Fibroblast of lung (primary cell): ENCODE measurements at regions not wholly inside any gene's neighbourhood (a gene's known extent, or its start where the extent isn't known, plus 50 kb on each side); places are given as distances from the start of the nearest gene placed in this dataset.

Source experiments
- DNase-seq, 2 donors: peaks; one replicate each; pipeline versions ENCODE4 v3.0.0 to v3.0.0-alpha.2; 2010; ENCODE audit warnings: low read depth in 2 of 2
- H2AFZ ChIP-seq: 2 replicates; pipeline ENCODE4 v1.5.1; 2012; ENCODE audit warnings: low read length, control low read depth, inconsistent platforms
- H3K27ac ChIP-seq: 2 replicates; pipeline ENCODE4 v1.5.1; 2011; ENCODE audit warnings: low read length, control low read depth; ENCODE audit not compliant: insufficient read depth
- H3K27me3 ChIP-seq: 2 replicates; pipeline ENCODE4 v1.5.1; 2011; ENCODE audit warnings: mild to moderate bottlenecking, low read length; ENCODE audit not compliant: control insufficient read depth, insufficient read depth
- H3K36me3 ChIP-seq: 2 replicates; pipeline ENCODE4 v1.5.1; 2011; ENCODE audit warnings: low read length; ENCODE audit not compliant: control insufficient read depth, insufficient read depth
- H3K4me1 ChIP-seq: 2 replicates; pipeline ENCODE4 v1.5.1; 2011; ENCODE audit warnings: low read length; ENCODE audit not compliant: control insufficient read depth, insufficient read depth; ENCODE audit errors: extremely low read depth
- H3K4me2 ChIP-seq: 2 replicates; pipeline ENCODE4 v1.5.1; 2011; ENCODE audit warnings: low read length, control low read depth; ENCODE audit not compliant: insufficient read depth; ENCODE audit errors: extremely low read depth
- H3K4me3 ChIP-seq, 4 experiments: fragments of 200-600 bp in 1 of 4; sonication (generic) in 1 of 4; replicated peaks in 1 of 4; 2 replicates each; pipeline ENCODE4 v1.5.1; 2011 to 2016; ENCODE audit warnings: low read length in 4 of 4, low read depth in 3 of 4, mild to moderate bottlenecking in 3 of 4, control low read depth in 2 of 4, inconsistent platforms in 1 of 4, mixed read lengths in 1 of 4; ENCODE audit not compliant: insufficient read depth in 1 of 4; ENCODE audit errors: control extremely low read depth in 1 of 4
- H3K79me2 ChIP-seq: 2 replicates; pipeline ENCODE4 v1.5.1; 2012; ENCODE audit warnings: mild to moderate bottlenecking, low read length, inconsistent platforms; ENCODE audit not compliant: control insufficient read depth, insufficient read depth
- H3K9ac ChIP-seq: 2 replicates; pipeline ENCODE4 v1.5.1; 2011; ENCODE audit warnings: mild to moderate bottlenecking, low read length, control low read depth; ENCODE audit not compliant: insufficient read depth
- H3K9me3 ChIP-seq: 2 replicates; pipeline ENCODE4 v1.5.1; 2012; ENCODE audit warnings: low read depth, low read length; ENCODE audit not compliant: control insufficient read depth, insufficient read depth
- H4K20me1 ChIP-seq: 2 replicates; pipeline ENCODE4 v1.5.1; 2011; ENCODE audit warnings: low read length; ENCODE audit not compliant: control insufficient read depth, insufficient read depth; ENCODE audit errors: extremely low read depth
- EZH2 ChIP-seq: IDR thresholded peaks from 2 replicates; pipeline ENCODE4 v1.5.1; 2012; ENCODE audit warnings: low read length, control low read depth, mild to moderate bottlenecking; ENCODE audit errors: missing control alignments
- TF ChIP-seq, protein P1 (sequence below), 2 donors: IDR thresholded peaks in 1 of 2; conservative IDR thresholded peaks in 1 of 2; 1 replicate in 1 of 2; 2 replicates in 1 of 2; pipeline ENCODE4 v1.5.1; 2011 to 2012; ENCODE audit warnings: low read length in 2 of 2, control low read depth in 1 of 2, inconsistent platforms in 1 of 2, low read depth in 1 of 2, mild to moderate bottlenecking in 1 of 2

DNA sequence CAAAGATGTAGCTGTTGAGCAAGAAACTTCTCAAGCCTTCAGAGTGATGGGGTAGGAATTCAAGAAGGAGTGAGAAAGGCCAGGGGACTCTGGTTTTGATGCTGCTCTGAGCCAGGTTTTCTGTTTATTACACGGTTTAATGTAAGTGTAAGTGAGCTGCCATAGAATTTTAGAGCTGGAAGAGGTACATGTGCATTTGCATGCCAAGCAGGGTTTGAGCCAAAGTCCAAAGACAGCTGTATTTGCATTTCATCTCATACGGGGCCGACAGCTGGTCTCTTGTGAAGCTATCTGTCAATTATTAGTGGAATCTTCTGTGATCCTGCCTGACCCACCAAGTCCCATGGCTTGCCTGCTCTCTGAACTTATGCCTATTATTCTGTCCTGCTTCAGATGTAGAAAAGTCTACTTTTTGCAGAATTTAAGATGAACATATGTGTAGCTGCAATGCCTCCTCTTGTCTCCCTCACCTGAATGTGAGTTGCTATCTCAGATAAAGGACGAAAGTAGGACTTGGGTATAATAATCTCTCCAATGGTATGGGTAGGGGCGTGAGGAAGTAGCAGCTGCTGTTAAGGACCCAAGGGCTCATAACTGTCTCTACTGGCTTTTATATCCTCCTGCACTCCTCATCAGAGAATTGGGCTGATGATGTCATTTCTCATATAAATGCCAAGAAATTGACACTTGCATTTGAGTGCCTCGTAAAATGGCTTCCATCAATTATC lies 160.0 kb downstream of the SQOR start:
- Histone ChIP-seq H3K79me2 (no peaks in the 10 kb centered on the region), H3K4me1 (no peaks in the 10 kb centered on the region), H3K27ac (no peak overlapping the region), H3K9me3 (no peaks in the 10 kb centered on the region), H4K20me1 (no peaks in the 10 kb centered on the region), H2AFZ (no peak overlapping the region), H3K36me3 (no peaks in the 10 kb centered on the region), H3K4me3 (no peak overlapping the region), H3K9ac (no peak overlapping the region), H3K4me2 (no peak overlapping the region), H3K27me3 (no peaks in the 10 kb centered on the region)
- no peak for DNase-seq
- TF ChIP-seq EZH2 = no peak
- TF ChIP-seq, protein P1, sequence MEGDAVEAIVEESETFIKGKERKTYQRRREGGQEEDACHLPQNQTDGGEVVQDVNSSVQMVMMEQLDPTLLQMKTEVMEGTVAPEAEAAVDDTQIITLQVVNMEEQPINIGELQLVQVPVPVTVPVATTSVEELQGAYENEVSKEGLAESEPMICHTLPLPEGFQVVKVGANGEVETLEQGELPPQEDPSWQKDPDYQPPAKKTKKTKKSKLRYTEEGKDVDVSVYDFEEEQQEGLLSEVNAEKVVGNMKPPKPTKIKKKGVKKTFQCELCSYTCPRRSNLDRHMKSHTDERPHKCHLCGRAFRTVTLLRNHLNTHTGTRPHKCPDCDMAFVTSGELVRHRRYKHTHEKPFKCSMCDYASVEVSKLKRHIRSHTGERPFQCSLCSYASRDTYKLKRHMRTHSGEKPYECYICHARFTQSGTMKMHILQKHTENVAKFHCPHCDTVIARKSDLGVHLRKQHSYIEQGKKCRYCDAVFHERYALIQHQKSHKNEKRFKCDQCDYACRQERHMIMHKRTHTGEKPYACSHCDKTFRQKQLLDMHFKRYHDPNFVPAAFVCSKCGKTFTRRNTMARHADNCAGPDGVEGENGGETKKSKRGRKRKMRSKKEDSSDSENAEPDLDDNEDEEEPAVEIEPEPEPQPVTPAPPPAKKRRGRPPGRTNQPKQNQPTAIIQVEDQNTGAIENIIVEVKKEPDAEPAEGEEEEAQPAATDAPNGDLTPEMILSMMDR (conservative IDR thresholded peaks at IDR 0.05 in 1 of 2, IDR thresholded peaks at IDR 0.05 in 1 of 2; ENCODE audit: low read depth in 1 of 2, low read length in 2 of 2) = no peak

DNA sequence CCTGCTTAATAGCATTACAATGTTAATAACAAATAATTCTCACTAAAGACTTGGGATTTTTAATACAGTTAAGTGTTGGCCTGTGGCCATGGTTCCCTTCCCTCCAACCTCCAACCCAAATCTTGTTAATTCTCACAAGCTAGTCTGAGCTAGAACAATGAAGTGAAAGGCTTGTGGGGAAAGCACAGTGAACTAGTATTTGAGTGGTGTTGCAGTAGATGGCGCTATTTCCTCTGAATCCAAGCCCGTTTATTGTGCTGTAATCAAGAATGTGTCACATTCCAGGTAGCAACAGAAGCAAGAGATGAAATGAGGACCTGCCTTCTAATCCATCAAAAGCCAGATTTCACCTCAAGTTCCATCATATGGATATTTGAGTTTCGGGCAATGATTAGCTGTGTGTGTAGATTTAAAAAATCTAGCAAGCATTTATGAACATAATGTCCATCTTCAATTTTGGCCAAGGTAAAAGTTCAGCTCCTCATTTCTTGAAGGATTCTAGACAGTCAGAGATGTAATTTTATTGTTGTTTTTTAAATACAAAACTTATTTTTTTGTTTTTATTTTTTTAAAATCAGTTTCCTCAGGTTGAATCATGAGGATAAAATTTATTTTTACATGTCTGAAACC lies 160.7 kb downstream of the SQOR start:
- Histone ChIP-seq H3K9me3 (no peaks in the 10 kb centered on the region), H3K9ac (no peak overlapping the region), H4K20me1 (no peaks in the 10 kb centered on the region), H3K27me3 (no peaks in the 10 kb centered on the region), H3K4me1 (no peaks in the 10 kb centered on the region), H3K27ac (no peak overlapping the region), H3K79me2 (no peaks in the 10 kb centered on the region), H3K36me3 (no peaks in the 10 kb centered on the region), H3K4me3 (no peak overlapping the region), H3K4me2 (no peak overlapping the region), H2AFZ (no peak overlapping the region)
- DNase-seq = peak in 1 of 2 donors; percentile 30
- TF ChIP-seq, protein P1 (conservative IDR thresholded peaks at IDR 0.05 in 1 of 2, IDR thresholded peaks at IDR 0.05 in 1 of 2; ENCODE audit: low read depth in 1 of 2, low read length in 2 of 2) = peak; percentile 20 to 52
- no peak for TF ChIP-seq EZH2

DNA sequence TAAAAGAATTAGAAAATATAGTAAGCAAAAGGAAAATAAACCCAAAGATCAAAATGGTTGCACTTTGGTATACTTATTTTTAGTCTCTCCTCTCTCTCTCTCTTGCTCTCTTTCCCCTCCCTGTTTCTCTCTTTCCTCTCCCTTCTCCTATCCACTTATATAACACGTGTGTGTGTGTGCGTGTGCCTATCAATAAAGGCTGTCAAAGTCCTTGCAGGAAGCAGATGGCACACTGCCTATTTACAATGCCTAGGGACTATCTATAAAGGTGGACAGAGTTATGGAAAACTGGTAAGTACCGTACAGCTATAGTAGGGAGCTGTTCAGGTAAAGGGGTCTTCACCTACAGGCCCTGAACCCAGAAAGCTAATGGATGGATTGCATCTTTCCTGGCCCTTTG lies 161.6 kb downstream of the SQOR start:
- H3K9me3 ChIP-seq = no peaks in the 10 kb centered on the region
- no peak overlapping the region for H2AFZ ChIP-seq
- H3K36me3 ChIP-seq = no peaks in the 10 kb centered on the region
- no peaks in the 10 kb centered on the region for H3K79me2 ChIP-seq
- H3K4me2 ChIP-seq = no peak overlapping the region
- no peak overlapping the region for H3K27ac ChIP-seq
- no peak overlapping the region for H3K4me3 ChIP-seq
- H4K20me1 ChIP-seq = no peaks in the 10 kb centered on the region
- no peaks in the 10 kb centered on the region for H3K27me3 ChIP-seq
- no peak for DNase-seq
- H3K9ac ChIP-seq = no peak overlapping the region
- TF ChIP-seq, protein P1 (conservative IDR thresholded peaks at IDR 0.05 in 1 of 2, IDR thresholded peaks at IDR 0.05 in 1 of 2; ENCODE audit: low read depth in 1 of 2, low read length in 2 of 2) = no peak
- no peak for TF ChIP-seq EZH2
- H3K4me1 ChIP-seq = no peaks in the 10 kb centered on the region
